Iris pigment epithelial cell (primary cell): ENCODE measurements at regions not wholly inside any gene's neighbourhood (a gene's known extent, or its start where the extent isn't known, plus 50 kb on each side); places are given as distances from the start of the nearest gene placed in this dataset.
"Not testable (repeated sequence)": the region's sequence is repeated elsewhere in the genome, so short reads cannot be mapped to it uniquely, and the experiment has no call there.

Experiments used
- DNase-seq: peaks from one replicate; pipeline ENCODE4 v3.0.0-alpha.2; 2011; ENCODE audit warnings: low read depth

DNA sequence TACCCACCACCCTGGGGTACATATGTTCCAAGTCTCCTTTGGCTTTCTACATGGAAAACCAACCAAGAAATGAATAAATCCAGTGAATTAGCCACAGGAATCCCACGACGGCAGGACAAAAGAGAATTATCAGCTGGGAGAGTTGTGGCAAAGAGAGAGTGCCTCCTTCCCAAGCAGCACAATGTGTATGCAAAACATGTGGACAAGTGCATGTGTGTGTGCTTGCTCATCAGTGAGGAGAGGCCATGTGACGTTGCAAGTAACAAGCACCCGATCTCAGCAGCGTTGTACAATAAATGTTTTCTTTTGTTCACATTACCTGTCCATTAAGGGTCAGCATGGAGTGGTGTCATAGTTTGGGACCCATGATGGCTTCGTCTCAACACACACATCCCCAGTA, 50.0 kb upstream of the EMX2 start:
- DNase-seq = no peak

DNA sequence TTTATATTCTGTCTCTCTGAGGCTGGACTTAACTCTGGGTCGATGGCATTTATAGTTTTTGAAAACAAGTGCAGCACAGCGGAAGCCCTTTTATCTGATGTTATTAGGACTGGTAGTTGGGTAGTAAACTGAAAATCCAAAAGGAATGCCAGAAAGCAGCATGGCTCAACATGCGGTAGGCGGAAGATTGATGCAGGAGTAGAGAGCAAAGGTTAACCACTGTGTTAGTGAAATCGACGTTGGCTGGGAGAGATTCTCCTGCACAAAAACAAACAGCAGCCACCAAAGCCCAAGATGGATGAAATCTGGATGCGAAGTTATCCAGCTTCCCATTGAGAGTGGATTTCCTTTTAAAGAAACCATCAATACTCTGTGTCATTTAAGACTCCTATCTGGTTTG, 54.5 kb upstream of the EMX2 start:
- no peak for DNase-seq

DNA sequence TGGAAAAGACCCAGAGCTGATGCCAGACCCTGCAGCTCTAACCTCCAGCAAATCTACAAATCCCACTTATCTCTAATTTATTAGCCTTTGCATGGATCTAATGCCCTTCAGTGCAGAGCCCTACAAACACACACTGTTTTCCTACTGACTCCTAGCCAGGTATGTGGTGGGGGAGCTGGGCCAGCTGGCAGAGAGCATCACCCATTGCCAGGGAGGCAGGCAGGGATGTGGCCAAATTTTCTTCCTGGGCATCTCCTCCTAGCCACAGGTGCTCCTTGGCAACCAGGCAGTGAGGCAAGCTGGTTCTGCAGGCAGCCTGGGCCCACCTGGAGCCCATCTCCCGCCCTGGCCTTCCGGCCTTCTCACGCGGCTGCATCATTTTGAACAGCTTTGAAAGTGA, 55.9 kb upstream of the EMX2 start:
- no peak for DNase-seq

DNA sequence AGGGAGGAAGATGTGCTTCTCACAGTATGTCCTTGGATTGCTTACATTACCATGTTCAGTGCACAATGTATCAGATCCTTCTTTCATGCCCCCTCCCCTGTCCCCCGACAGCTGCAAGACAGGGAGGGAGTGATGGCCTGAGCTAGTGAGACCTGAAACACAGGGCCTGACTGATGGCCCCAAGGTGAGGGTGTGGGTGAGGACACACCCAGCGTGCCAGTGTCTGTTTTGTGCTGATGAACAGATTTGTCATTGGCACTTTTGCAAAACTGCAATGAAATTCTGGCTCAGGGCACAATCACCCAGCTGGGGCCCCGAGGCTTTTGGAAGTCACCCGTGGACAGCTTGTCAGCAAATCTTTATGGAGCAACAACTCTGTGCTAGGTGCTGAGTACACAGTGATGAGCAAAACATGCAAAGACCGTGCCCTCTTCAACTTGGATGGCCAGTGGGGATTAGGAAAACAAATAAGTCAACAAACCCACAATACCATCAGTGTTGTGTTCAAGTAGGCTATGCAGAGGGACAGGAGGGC, 59.4 kb upstream of the EMX2 start:
- no peak for DNase-seq

DNA sequence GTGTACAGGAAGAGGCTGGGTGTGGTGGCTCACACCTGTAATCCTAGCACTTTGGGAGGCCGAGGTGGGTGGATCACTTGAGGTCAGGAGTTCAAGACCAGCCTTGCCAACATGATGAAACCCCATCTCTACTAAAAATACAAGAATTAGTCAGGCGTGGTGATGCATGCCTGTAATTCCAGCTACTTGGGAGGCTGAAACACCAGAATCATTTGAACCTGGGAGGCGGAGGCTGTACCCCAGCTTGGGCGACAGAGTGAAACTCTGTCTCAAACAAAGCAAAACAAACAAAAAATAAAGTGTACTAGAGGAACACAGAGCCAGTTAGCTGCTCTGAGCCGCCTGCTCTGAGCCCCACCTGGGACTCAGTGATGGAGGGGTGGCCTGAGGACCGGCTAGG, 61.5 kb upstream of the EMX2 start:
- DNase-seq = not testable (repeated sequence)

DNA sequence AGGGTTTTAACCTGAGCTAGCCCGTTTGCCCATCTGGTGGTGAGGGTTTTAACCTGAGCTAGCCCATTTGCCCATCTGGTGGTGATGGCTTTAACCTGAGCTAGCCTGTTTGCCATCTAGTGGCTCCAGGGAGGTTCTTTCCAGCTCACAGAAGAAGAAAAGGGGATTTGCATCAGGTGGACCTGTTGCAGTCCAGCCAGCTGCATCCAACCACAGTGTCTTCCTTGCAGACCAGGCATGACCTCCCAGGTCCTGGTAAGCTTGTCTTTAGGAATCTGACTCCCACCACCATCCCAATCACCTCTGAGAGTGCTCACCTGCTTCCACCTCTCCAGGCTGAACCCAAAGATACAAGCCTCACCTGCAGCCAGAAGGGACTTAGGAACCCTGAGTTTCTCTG, 62.4 kb upstream of the EMX2 start:
- no peak for DNase-seq

DNA sequence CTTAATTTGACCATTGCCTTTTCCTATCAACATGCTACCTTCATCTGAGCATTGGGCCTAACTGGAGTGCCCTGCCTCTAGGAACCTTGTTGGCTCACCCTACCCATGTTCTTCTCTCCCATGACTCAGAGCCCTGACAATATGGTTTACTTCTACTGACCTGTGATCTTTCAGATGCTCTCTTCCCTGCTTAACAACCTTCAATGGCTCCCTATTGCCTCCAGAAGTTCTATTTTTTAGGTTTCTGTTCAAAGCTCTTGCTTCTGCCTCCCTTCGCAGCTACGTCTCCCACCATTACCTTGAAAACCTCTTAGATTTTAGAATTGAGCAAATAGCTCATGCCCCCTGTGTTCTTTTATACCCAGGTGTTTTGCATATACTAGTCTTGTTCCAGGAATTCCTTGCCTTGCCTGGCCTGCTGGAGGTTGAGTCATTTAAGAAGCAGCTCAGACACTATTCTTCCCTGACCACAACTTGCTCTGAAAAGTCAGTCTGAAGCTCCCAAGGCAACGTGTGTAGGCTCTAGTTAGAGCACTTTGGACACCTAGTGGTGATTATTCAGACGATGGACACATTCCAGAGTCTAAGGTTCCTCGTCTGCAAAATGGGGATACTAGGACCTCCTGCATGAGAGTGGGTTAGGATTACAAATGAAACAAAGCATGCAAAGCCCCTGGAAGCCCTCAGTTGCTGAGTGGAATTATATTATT, 64.4 kb upstream of the EMX2 start:
- DNase-seq = peak; percentile 94

DNA sequence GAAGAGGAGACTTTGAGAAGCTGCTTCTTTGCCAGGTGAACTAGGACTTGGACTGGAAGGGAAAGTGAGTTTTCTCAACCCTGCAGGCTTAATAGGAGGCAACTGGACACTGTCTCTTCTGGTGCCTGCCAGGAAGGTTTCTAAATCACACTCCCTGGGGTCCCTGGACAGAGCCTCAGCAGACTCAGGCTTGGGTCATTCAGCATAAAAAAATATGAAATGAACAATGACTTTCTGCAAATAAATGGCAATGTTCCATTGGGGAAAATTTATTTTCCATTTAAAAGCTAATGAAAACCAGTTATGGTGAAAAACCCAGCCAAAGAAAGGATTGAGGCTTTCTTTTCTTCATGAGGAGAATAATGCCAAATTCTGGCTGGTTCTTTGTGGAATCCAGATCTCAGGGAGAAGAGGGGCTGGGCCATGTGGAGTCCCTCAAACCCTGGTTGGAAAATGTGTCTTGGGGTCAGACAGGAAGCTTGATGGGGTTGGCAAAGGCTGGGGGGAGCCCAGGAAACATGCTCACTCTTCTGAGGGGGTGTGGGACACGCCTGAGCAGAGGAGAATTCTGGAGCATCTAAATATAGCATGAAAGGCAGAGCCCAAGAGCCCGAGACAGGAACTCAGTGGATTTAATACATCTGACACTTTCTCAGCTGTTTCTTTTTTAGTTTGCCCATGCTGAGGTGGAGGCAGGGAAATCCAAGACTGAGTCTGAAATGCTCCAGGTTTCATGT, 65.2 kb upstream of the EMX2 start:
- DNase-seq = no peak

DNA sequence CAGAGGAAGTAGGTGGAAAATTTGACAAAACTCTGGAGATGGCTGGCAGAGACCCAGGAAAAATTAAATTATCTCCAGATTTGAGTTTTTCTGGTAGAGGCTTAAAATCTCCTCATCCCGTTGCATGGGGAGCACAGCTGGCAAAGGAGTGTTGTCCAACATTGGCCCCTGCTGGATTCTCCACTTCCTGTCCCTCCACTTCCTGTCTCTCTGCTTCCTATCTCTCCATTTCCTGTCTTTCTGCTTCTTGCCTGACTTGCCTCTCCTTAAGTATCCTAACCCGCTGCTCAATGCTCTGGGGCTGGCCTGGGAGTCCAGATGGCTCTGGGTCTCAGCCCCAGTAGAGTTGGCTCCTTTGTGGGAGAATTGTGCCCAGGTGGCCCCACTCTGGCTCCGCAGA, 65.8 kb upstream of the EMX2 start:
- no peak for DNase-seq

DNA sequence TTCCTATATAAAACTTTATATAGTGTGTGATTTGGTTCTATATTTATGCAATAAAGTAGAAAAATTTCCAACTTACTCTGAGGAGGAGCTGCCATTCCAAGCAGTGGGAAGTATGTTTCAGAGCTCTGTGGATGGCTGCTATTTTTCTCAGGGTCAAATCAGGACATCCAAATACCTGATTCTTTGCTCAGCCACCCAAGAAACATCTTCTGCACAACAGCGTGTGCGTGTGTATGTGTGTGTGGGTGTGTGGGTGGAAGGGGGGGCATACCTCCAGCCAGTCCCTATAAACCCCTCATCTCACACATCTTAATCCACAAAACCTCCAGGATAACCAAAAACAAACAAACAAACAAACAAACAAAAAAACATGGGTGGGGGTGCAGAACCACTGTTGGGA, 66.3 kb upstream of the EMX2 start:
- no peak for DNase-seq

DNA sequence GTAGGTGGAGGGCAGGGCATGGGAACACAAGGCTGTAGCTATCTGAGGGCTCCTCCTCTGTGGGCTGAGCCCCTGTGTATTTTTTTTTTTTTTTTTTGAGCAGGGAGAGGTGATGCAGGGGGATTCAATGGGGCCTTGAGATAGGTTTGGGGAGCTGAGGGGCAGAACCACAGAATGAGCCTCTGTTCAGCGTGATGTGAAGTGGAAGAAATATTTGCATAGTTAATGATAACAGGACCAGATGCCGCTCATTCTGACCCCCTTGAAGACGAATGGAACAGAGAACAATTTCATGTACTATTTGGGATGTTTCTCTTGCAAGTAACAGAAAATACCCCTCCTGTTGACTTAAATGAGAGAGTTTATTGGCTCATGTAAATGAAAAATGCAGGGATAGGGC, 69.7 kb upstream of the EMX2 start:
- DNase-seq = no peak

DNA sequence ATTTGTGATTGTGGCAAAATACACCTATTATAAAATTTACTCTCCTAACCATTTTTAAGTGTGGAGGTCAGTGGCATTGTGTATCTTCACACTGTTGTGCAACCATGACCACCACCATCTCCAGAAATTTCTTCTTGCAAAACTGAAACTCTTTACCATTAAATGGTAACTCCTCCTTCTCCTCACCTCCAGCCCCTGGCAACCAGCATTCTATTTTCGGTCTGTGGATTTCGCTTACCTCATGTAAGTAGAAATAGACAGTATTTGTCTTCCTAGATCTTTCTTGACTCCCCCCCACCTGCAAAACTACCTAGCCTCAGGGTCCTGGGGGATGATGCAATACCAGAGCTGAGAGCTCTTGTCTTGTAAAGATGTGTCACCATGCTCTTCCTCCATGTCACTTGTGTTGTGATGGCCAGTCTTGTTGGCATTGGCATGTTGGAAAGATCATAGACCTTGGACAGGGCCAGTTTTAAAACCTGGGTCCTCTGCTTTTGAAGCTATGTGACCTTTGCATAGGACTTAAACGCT, 71.1 kb upstream of the EMX2 start:
- DNase-seq = no peak

DNA sequence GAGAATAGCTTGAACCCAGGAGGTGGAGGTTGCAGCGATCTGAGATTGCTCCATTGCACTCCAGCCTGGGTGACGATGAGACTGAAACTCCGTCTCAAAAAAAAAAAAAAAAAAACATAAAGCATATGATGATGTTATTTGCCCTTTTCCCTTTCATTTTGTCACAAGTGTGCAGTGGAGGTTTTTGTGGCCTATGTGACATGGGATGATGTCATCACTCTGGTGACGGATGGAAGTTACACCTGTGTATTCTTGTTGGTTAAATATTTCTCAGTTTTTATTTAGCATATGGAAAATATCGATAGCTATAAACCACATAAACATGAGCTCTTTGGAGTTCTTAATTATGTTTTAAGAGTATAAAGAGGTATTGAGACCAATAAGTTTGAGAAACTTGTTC, 71.8 kb upstream of the EMX2 start:
- no peak for DNase-seq

DNA sequence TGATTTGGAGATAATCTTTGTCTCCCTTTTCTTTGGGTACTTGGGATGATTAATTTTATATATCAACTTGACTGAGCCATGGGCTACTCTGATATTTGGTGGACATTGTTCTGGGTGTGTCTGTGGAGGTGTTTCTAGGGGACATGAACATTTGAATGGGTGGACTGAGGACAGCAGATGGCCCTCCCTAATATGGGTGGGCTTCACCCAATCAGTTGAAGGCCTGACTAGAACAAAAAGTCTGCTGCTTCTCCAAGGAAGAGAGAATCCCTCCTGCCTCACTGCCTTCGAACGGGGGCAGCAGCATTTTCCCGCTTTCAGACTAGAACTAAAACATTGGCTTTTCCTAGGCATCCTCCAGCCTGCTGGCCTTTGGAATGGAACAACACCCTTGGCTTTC, 73.9 kb upstream of the EMX2 start:
- no peak for DNase-seq

DNA sequence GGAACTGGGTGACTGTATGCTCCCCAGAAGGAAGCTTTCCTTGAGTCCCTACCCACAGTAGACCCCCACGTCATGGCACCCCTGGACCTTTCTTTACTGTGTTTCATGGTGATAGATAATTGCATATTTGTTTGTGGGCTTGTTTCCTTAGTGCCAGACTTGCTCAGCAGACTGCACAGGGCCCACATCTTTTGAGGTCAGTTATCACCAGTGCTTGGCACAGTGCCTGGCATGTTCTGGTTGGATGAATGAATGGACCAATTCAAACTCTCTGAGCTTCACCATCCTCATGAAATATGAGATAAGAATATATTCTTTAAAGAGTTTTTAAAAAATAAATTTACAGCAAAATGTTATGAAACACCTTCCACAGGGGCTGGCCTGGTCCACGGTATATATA, 78.4 kb upstream of the EMX2 start:
- no peak for DNase-seq

DNA sequence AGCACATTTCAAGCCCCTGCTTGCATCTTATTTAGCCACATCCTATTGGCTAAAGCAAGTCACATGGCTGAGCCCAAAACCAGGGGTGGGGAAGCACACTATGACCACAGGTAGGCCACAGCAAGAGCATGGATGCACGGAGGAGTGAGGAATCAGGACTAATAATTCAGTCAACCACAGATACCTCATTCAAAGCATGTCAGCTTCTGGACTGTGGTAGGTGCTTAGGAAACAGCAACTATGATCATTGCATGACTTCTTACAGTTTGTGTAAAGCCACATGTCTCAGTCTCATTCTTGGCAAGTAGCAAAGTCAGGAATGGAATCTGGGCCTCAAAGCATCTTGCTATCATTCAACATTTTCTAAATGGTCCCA, 79.0 kb upstream of the EMX2 start:
- no peak for DNase-seq

DNA sequence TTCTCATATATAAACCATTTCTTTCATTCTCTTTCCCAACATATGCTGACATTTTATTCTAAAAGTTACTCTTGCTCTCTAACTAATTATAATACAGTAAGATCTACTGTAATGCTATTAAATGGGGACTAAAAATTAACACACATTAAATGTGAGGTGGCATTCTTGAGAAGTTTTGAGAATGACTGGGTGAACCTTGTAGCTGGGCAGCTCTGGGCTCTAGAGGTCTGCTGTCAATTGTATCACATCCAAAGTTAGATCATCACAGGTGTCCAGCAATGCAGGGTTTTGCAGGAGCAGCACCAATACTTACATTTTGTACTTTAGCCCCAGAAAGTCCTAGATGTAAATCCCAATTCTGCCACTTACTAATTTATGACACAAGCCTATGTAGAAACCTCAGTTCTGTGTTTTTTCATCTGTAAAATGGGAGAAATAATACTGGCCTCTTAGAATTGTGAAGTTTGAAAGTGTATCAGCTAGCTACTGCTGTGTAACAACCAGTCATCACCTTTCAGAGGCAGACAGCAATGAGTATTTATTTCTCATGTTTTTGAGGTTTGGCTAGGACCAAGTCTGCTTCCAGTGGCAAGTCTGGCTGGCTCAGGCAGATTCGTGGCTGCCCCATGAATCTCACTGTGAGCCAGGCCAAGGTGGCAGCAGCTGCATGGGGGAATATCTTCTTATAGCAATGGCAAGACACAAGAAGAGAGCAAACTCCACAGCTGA, 79.6 kb upstream of the EMX2 start:
- no peak for DNase-seq

DNA sequence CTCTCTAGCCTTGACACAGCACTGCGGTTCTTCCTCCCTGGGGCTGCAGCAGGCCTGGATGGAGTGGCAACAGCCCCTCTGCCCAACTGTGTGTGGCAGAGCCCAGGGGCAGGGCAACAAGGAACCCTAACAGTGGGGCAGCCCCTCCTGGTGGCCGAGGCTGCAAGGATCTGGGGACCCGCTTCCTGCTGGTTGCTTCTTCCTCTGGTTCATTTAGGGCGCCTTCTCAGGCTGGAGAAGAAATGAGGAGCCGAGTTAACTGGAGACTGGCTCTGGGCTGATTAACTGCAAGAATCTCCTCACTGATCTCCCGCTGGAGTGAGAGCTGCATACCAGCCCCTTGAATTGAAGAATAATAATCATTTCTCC, 80.1 kb upstream of the EMX2 start:
- DNase-seq = peak; percentile 26

DNA sequence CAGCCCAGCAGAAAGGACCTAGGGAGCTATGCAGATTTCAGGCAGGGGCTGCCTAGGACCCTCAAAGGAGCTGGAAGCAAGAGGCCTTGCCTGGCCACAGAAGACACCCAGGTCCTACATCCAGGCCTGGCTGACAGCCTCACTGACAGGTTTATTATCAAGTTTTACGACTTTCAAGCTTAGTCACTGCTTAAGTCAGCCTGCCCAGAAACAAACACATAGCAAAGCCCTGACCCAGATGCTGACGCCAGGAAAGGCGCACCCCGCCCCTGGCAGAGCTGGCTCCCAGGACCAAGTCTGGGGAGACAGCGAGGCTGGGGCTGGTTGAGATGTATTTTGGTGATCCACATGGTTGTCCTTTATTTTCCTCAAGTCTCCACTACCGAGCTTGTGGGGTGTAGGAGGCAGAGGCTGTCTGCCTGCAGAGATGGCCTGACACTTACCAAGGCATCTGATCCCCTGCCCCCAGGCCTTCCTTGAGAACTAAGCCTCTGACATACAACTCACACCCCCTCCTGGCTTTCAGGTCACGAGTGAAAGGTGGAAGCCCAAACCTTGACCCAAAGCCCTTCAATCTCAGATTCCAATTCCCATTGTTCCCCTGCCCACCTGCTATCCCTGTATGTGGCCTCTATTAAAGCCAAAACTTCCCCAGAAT, 80.7 kb upstream of the EMX2 start:
- peak; percentile 88 for DNase-seq

DNA sequence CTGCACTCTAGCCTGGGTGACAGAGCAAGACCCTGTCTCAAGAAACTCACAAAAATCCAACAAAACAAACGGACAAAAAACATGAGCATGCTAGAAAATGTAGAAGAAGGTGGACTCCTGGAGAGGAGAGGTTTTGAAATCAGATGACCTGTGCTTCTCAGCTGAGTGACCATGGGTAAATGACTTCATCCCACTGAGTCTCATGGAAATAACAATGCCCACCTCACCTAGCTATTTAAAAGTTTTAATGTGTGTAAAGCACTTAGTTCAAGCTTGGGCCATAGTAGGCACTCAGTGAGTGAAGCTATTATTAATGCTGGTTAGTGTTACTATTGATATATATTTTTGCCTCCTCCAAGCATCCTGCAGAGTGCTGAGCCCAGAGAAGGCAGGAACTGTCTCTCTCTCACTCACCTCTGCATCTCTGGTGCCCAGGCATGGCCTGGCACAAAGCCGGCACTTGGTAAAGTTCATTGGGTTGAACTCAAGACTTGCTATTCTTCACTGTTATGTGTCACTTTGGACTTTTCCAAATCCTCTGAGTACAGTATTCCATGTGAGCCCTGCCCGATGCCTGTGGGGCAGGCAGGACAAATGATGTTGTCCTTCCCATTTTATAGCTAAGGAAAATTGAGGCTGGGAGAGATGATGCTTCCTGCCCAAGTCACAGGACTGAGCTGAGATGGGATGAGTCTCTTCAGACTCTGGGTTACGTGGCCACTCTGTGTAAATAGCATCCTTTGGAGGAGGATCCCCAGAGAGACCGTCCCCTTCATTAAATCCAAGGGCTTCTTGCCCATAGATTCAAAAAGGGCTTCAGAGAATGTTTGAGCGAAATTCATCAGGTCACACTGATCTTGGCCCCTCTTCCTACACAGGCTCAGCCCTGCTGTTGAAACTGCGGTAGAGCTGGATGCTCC, 81.4 kb upstream of the EMX2 start:
- DNase-seq = no peak

DNA sequence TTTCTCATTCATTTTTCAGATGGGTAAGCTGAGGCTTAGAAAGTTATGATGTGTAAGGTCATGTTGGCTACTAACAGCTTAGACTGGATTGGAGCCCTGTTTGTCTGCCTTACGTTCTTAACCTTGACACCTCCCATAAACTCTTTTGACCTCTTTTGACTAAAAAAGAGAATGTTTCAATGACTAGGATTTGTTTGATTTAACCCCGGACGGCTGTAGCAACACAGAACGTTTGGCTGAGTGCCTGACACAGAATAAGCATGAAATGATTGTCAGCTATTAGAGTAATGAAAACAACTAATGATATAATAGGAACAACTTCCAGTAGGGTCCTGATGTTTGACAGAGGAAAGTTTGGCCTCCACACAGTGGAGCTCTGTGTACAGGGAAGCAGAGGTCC, 83.3 kb upstream of the PDZD8 start:
- no peak for DNase-seq
